22Rv1 (cell line): ENCODE measurements at regions not wholly inside any gene's neighbourhood (a gene's known extent, or its start where the extent isn't known, plus 50 kb on each side); places are given as distances from the start of the nearest gene placed in this dataset.

Experiments
- CTCF ChIP-seq: fragments of 450-650 bp; IDR thresholded peaks from 2 replicates; pipeline ENCODE4 v1.5.1; 2017; ENCODE audit warnings: mild to moderate bottlenecking
- ZFX ChIP-seq: fragments of 450-650 bp; IDR thresholded peaks from 2 replicates; pipeline ENCODE4 v1.6.1; 2017; ENCODE audit warnings: antibody characterized with exemption, borderline replicate concordance

- TF ChIP-seq CTCF (no peak), ZFX (no peak)
These were observed 750.0 kb downstream of the EFNB2 start for GRCh38 chr13:105785436-105785835.
